WTC11 (cell line): ENCODE measurements at regions not wholly inside any gene's neighbourhood (a gene's known extent, or its start where the extent isn't known, plus 50 kb on each side); places are given as distances from the start of the nearest gene placed in this dataset.
A peak's percentile ranks its signal among the peaks of the same experiment; 100 is the strongest.

Experiments
- ATAC-seq: fragments of 200-7000 bp; cut with Tn5 transposase; 2 replicates; pipeline ENCODE4 v1.10.0; 2021; ENCODE audit warnings: mild to moderate bottlenecking, moderate library complexity
- CTCF ChIA-PET: fragments of 300-600 bp; sonication (Branson Sonifier 250); formaldehyde crosslinking; loops from one replicate; lab custom pipeline; 2021; ENCODE audit warnings: antibody characterized with exemption; lab: Charles Lee
- POLR2A ChIA-PET: fragments of 350-600 bp; sonication (Branson Sonifier 250); formaldehyde crosslinking; loops from one replicate; lab custom pipeline; 2021; ENCODE audit warnings: antibody characterized with exemption; lab: Charles Lee
- DNase-seq: peaks from one replicate; pipeline ENCODE4 v3.0.0; 2021; ENCODE audit warnings: low spot score
- H3K27ac Mint-ChIP-seq: 2 replicates; pipeline ENCODE4 v1.8.0; 2021; ENCODE audit warnings: mixed read lengths
- H3K27me3 Mint-ChIP-seq: 2 replicates; pipeline ENCODE4 v1.8.0; 2021; ENCODE audit warnings: low read depth, mild to moderate bottlenecking, moderate library complexity, mixed read lengths
- H3K36me3 Mint-ChIP-seq: 2 replicates; pipeline ENCODE4 v1.8.0; 2021; ENCODE audit warnings: mixed read lengths
- H3K4me1 Mint-ChIP-seq: 2 replicates; pipeline ENCODE4 v1.8.0; 2022; ENCODE audit warnings: mixed read lengths
- H3K4me3 Mint-ChIP-seq: 2 replicates; pipeline ENCODE4 v1.8.0; 2021; ENCODE audit warnings: mild to moderate bottlenecking, moderate library complexity, mixed read lengths
- H3K9me3 Mint-ChIP-seq: 2 replicates; pipeline ENCODE4 v1.8.0; 2021; ENCODE audit warnings: mixed read lengths
- EMX1 ChIP-seq: fragments of 250-450 bp; sonication (Bioruptor Pico); IDR thresholded peaks from 2 replicates; pipeline ENCODE4 v1.8.0; 2021; ENCODE audit warnings: mild to moderate bottlenecking
- FOXJ3 ChIP-seq: sonication (generic); formaldehyde crosslinking; IDR thresholded peaks from 2 replicates; pipeline ENCODE4 v1.9.0; 2021; ENCODE audit warnings: missing genetic modification reagents, mild to moderate bottlenecking, borderline replicate concordance
- GTF2I ChIP-seq: fragments of 250-450 bp; sonication (Bioruptor Pico); conservative IDR thresholded peaks from 2 replicates; pipeline ENCODE4 v1.4.0; 2021; ENCODE audit warnings: mild to moderate bottlenecking
- IRF2 ChIP-seq: sonication (generic); formaldehyde crosslinking; IDR thresholded peaks from 2 replicates; pipeline ENCODE4 v1.8.0; 2022; ENCODE audit warnings: low read depth, missing genetic modification reagents, borderline replicate concordance
- JUN ChIP-seq: sonication (generic); formaldehyde crosslinking; IDR thresholded peaks from 2 replicates; pipeline ENCODE4 v1.8.0; 2023; ENCODE audit warnings: mild to moderate bottlenecking, missing genetic modification reagents
- MYBL2 ChIP-seq: sonication (generic); formaldehyde crosslinking; IDR thresholded peaks from 2 replicates; pipeline ENCODE4 v1.8.1; 2023; ENCODE audit warnings: mild to moderate bottlenecking, moderate library complexity, missing genetic modification reagents
- NR1H2 ChIP-seq: sonication (generic); formaldehyde crosslinking; IDR thresholded peaks from 2 replicates; pipeline ENCODE4 v1.9.0; 2021; ENCODE audit warnings: mild to moderate bottlenecking, moderate library complexity, missing genetic modification reagents
- RORB ChIP-seq: fragments of 250-450 bp; sonication (Bioruptor Pico); IDR thresholded peaks from 2 replicates; pipeline ENCODE4 v1.9.0; 2021; ENCODE audit warnings: mild to moderate bottlenecking
- TCF7 ChIP-seq: sonication (generic); formaldehyde crosslinking; IDR thresholded peaks from 2 replicates; pipeline ENCODE4 v1.8.0; 2022; ENCODE audit warnings: mild to moderate bottlenecking, low read depth, missing genetic modification reagents, moderate library complexity
- ZNF232 ChIP-seq: sonication (generic); formaldehyde crosslinking; IDR thresholded peaks from 2 replicates; pipeline ENCODE4 v1.8.0; 2022; ENCODE audit warnings: mild to moderate bottlenecking, missing genetic modification reagents
- ZNF423 ChIP-seq: fragments of 250-450 bp; sonication (Bioruptor Pico); IDR thresholded peaks from 2 replicates; pipeline ENCODE4 v2.1.2; 2022; ENCODE audit warnings: mild to moderate bottlenecking, moderate library complexity
- TF ChIP-seq, protein P1 (sequence below): sonication (generic); formaldehyde crosslinking; IDR thresholded peaks from 2 replicates; pipeline ENCODE4 v1.8.1; 2022; ENCODE audit warnings: missing genetic modification reagents, borderline replicate concordance
- TF ChIP-seq, protein P2 (sequence below): sonication (generic); formaldehyde crosslinking; IDR thresholded peaks from 2 replicates; pipeline ENCODE4 v1.8.0; 2023; ENCODE audit warnings: mild to moderate bottlenecking, missing genetic modification reagents
- TF ChIP-seq, protein P3 (sequence below): sonication (generic); formaldehyde crosslinking; IDR thresholded peaks from 2 replicates; pipeline ENCODE4 v1.8.0; 2023; ENCODE audit warnings: missing genetic modification reagents, mild to moderate bottlenecking, borderline replicate concordance
- TF ChIP-seq, protein P4 (sequence below): fragments of 250-450 bp; sonication (Bioruptor Pico); IDR thresholded peaks from 2 replicates; pipeline ENCODE4 v1.9.0; 2021; ENCODE audit warnings: mild to moderate bottlenecking, borderline replicate concordance

DNA sequence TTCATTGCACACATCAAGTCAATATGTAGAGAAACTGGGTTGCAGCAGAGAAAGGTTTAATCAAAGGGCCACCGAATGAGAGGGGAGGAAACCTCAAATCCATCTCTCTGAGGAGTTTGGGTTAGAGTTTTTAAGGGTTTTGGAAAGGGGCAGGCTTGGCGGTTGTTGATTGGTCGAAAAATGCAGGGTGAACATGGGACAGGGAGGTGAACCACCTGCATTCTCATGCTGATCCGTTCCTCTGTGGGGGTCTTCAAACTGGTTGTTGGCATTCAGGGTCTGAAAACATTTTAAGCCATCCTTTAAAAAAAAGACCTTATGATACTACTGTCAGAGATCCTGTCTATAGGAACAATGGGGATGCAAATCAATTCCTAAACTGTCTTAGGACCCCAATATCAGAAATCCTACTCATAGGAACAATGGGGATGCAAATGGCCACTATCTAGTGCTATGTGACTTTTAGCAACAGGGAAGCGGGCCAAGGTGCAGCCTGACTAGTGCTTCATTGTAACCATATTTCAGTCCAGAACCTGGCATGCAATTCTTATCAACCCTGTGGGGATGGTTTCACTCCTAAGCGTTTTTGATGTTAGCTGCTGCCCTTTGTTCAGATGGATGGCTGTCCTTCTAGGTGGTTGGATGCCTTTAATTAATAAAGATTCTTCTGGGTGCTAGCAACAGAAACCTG lies 120.1 kb upstream of the MGAT5 start:
- H3K27ac Mint-ChIP-seq = peak overlapping the region; percentile 79
- H3K36me3 Mint-ChIP-seq = peaks cover 21% of the 10 kb centered on the region
- ChIA-PET CTCF (no interaction called here), POLR2A (no interaction called here)
- no peak for TF ChIP-seq ZNF232 (CRISPR knock-in tag)
- TF ChIP-seq NR1H2 (CRISPR knock-in tag) = no peak
- TF ChIP-seq, protein P1, sequence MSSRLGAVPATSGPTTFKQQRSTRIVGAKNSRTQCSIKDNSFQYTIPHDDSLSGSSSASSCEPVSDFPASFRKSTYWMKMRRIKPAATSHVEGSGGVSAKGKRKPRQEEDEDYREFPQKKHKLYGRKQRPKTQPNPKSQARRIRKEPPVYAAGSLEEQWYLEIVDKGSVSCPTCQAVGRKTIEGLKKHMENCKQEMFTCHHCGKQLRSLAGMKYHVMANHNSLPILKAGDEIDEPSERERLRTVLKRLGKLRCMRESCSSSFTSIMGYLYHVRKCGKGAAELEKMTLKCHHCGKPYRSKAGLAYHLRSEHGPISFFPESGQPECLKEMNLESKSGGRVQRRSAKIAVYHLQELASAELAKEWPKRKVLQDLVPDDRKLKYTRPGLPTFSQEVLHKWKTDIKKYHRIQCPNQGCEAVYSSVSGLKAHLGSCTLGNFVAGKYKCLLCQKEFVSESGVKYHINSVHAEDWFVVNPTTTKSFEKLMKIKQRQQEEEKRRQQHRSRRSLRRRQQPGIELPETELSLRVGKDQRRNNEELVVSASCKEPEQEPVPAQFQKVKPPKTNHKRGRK (CRISPR knock-in tag) = no peak
- no peak for TF ChIP-seq IRF2 (CRISPR knock-in tag)
- TF ChIP-seq, protein P2, sequence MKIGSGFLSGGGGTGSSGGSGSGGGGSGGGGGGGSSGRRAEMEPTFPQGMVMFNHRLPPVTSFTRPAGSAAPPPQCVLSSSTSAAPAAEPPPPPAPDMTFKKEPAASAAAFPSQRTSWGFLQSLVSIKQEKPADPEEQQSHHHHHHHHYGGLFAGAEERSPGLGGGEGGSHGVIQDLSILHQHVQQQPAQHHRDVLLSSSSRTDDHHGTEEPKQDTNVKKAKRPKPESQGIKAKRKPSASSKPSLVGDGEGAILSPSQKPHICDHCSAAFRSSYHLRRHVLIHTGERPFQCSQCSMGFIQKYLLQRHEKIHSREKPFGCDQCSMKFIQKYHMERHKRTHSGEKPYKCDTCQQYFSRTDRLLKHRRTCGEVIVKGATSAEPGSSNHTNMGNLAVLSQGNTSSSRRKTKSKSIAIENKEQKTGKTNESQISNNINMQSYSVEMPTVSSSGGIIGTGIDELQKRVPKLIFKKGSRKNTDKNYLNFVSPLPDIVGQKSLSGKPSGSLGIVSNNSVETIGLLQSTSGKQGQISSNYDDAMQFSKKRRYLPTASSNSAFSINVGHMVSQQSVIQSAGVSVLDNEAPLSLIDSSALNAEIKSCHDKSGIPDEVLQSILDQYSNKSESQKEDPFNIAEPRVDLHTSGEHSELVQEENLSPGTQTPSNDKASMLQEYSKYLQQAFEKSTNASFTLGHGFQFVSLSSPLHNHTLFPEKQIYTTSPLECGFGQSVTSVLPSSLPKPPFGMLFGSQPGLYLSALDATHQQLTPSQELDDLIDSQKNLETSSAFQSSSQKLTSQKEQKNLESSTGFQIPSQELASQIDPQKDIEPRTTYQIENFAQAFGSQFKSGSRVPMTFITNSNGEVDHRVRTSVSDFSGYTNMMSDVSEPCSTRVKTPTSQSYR (CRISPR knock-in tag) = no peak
- TF ChIP-seq EMX1 (CRISPR knock-in tag) = no peak
- TF ChIP-seq RORB (CRISPR knock-in tag) = no peak
- no peak for TF ChIP-seq FOXJ3 (CRISPR knock-in tag)
- no peak for TF ChIP-seq MYBL2 (CRISPR knock-in tag)
- TF ChIP-seq GTF2I = no peak
- TF ChIP-seq, protein P3, sequence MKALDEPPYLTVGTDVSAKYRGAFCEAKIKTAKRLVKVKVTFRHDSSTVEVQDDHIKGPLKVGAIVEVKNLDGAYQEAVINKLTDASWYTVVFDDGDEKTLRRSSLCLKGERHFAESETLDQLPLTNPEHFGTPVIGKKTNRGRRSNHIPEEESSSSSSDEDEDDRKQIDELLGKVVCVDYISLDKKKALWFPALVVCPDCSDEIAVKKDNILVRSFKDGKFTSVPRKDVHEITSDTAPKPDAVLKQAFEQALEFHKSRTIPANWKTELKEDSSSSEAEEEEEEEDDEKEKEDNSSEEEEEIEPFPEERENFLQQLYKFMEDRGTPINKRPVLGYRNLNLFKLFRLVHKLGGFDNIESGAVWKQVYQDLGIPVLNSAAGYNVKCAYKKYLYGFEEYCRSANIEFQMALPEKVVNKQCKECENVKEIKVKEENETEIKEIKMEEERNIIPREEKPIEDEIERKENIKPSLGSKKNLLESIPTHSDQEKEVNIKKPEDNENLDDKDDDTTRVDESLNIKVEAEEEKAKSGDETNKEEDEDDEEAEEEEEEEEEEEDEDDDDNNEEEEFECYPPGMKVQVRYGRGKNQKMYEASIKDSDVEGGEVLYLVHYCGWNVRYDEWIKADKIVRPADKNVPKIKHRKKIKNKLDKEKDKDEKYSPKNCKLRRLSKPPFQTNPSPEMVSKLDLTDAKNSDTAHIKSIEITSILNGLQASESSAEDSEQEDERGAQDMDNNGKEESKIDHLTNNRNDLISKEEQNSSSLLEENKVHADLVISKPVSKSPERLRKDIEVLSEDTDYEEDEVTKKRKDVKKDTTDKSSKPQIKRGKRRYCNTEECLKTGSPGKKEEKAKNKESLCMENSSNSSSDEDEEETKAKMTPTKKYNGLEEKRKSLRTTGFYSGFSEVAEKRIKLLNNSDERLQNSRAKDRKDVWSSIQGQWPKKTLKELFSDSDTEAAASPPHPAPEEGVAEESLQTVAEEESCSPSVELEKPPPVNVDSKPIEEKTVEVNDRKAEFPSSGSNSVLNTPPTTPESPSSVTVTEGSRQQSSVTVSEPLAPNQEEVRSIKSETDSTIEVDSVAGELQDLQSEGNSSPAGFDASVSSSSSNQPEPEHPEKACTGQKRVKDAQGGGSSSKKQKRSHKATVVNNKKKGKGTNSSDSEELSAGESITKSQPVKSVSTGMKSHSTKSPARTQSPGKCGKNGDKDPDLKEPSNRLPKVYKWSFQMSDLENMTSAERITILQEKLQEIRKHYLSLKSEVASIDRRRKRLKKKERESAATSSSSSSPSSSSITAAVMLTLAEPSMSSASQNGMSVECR (CRISPR knock-in tag) = no peak
- no peak for TF ChIP-seq JUN (CRISPR knock-in tag)
- H3K4me1 Mint-ChIP-seq = peaks cover 61% of the 10 kb centered on the region
- DNase-seq = no peak
- H3K9me3 Mint-ChIP-seq = peaks cover 13% of the 10 kb centered on the region
- no peaks in the 10 kb centered on the region for H3K27me3 Mint-ChIP-seq
- peak; percentile 78 for ATAC-seq
- peak overlapping the region; percentile 24; the same call in 1 of the 2 replicates for H3K4me3 Mint-ChIP-seq

DNA sequence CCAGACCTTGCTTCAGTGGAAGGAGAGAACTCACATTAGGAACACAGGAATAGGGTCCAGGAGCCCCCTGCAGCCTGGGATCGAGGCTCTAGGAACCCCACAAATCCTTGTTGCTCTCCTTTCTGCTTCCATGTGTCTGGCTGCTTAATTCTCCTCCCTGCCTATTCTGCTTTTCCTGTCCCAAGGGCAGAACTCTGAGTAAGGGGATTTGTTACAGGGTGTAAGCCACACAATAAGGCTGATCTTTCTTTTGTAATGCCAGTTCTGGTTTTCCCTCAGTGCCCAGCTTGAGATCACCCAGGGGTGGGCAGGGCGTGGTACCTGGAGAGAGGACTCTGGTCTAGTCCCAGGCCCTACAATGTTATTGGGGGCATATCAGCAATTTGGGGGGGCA lies 119.6 kb upstream of the MGAT5 start:
- Mint-ChIP-seq H3K4me3 (peak overlapping the region; percentile 24; the same call in 1 of the 2 replicates), H3K9me3 (peaks cover 8% of the 10 kb centered on the region), H3K36me3 (peaks cover 16% of the 10 kb centered on the region), H3K4me1 (peaks cover 66% of the 10 kb centered on the region), H3K27ac (peak overlapping the region; percentile 79), H3K27me3 (no peaks in the 10 kb centered on the region)
- TF ChIP-seq ZNF423 (CRISPR knock-in tag) (peak; percentile 80), FOXJ3 (CRISPR knock-in tag) (no peak)
- POLR2A ChIA-PET = no interaction called here
- ATAC-seq (peak; percentile 59), DNase-seq (no peak)
- CTCF ChIA-PET = no interaction called here

DNA sequence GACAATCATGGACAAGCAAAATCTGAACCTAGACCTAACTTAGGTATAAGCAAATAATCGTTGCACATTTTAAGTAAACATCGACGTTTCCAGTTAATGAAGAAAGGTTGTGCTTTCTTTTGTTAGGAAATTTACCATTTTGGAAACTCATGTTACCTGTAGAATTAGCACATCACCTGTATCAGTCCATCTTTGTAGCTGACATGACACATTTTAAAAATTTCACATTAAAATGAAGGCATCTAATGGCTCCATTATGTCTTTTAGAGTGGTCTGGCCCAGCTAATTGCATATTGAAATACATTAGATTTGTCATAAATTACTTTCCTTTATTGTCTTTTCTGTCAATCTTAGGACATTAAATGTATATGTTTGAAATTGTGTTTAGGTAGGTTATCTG lies 119.0 kb upstream of the MGAT5 start:
- no peak overlapping the region for H3K4me3 Mint-ChIP-seq
- H3K36me3 Mint-ChIP-seq = peaks cover 12% of the 10 kb centered on the region
- ATAC-seq (no peak), DNase-seq (no peak)
- H3K9me3 Mint-ChIP-seq = peaks cover 5% of the 10 kb centered on the region
- no peaks in the 10 kb centered on the region for H3K27me3 Mint-ChIP-seq
- CTCF ChIA-PET = no interaction called here
- H3K27ac Mint-ChIP-seq = no peak overlapping the region
- POLR2A ChIA-PET = no interaction called here
- peaks cover 67% of the 10 kb centered on the region for H3K4me1 Mint-ChIP-seq
- TF ChIP-seq NR1H2 (CRISPR knock-in tag) (no peak), TCF7 (no peak)
- TF ChIP-seq, protein P1 (CRISPR knock-in tag) = no peak
- TF ChIP-seq, protein P4, sequence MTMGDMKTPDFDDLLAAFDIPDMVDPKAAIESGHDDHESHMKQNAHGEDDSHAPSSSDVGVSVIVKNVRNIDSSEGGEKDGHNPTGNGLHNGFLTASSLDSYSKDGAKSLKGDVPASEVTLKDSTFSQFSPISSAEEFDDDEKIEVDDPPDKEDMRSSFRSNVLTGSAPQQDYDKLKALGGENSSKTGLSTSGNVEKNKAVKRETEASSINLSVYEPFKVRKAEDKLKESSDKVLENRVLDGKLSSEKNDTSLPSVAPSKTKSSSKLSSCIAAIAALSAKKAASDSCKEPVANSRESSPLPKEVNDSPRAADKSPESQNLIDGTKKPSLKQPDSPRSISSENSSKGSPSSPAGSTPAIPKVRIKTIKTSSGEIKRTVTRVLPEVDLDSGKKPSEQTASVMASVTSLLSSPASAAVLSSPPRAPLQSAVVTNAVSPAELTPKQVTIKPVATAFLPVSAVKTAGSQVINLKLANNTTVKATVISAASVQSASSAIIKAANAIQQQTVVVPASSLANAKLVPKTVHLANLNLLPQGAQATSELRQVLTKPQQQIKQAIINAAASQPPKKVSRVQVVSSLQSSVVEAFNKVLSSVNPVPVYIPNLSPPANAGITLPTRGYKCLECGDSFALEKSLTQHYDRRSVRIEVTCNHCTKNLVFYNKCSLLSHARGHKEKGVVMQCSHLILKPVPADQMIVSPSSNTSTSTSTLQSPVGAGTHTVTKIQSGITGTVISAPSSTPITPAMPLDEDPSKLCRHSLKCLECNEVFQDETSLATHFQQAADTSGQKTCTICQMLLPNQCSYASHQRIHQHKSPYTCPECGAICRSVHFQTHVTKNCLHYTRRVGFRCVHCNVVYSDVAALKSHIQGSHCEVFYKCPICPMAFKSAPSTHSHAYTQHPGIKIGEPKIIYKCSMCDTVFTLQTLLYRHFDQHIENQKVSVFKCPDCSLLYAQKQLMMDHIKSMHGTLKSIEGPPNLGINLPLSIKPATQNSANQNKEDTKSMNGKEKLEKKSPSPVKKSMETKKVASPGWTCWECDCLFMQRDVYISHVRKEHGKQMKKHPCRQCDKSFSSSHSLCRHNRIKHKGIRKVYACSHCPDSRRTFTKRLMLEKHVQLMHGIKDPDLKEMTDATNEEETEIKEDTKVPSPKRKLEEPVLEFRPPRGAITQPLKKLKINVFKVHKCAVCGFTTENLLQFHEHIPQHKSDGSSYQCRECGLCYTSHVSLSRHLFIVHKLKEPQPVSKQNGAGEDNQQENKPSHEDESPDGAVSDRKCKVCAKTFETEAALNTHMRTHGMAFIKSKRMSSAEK (CRISPR knock-in tag) = no peak
